Ishikawa (cell line): ENCODE measurements at regions not wholly inside any gene's neighbourhood (a gene's known extent, or its start where the extent isn't known, plus 50 kb on each side); places are given as distances from the start of the nearest gene placed in this dataset.

Experiments used
- CEBPB ChIP-seq: IDR thresholded peaks from 2 replicates; pipeline ENCODE4 v1.6.1; 2012
- CREB1 ChIP-seq: IDR thresholded peaks from 2 replicates; pipeline ENCODE4 v1.6.1; 2012; ENCODE audit warnings: low read depth
- EGR1 ChIP-seq: IDR thresholded peaks from 2 replicates; pipeline ENCODE4 v1.6.1; 2012
- EP300 ChIP-seq: IDR thresholded peaks from 2 replicates; pipeline ENCODE4 v1.6.1; 2012; ENCODE audit warnings: borderline replicate concordance
- FOXM1 ChIP-seq: IDR thresholded peaks from 2 replicates; pipeline ENCODE4 v1.6.1; 2012; ENCODE audit warnings: low read depth, borderline replicate concordance
- MAX ChIP-seq: IDR thresholded peaks from 2 replicates; pipeline ENCODE4 v1.6.1; 2012
- NFIC ChIP-seq: IDR thresholded peaks from 2 replicates; pipeline ENCODE4 v1.6.1; 2012
- RAD21 ChIP-seq: IDR thresholded peaks from 2 replicates; pipeline ENCODE4 v1.6.1; 2012; ENCODE audit warnings: low read depth
- TAF1 ChIP-seq: IDR thresholded peaks from 2 replicates; pipeline ENCODE4 v1.6.1; 2012; ENCODE audit warnings: low read depth, mild to moderate bottlenecking
- TCF12 ChIP-seq: IDR thresholded peaks from 2 replicates; pipeline ENCODE4 v1.6.1; 2012; ENCODE audit warnings: low read depth
- TEAD4 ChIP-seq: IDR thresholded peaks from 2 replicates; pipeline ENCODE4 v1.6.1; 2012
- YY1 ChIP-seq: IDR thresholded peaks from 2 replicates; pipeline ENCODE4 v1.6.1; 2012; ENCODE audit warnings: low read depth
- TF ChIP-seq, protein P1 (sequence below): IDR thresholded peaks from 2 replicates; pipeline ENCODE4 v1.6.1; 2012; ENCODE audit warnings: low read depth, mild to moderate bottlenecking

DNA sequence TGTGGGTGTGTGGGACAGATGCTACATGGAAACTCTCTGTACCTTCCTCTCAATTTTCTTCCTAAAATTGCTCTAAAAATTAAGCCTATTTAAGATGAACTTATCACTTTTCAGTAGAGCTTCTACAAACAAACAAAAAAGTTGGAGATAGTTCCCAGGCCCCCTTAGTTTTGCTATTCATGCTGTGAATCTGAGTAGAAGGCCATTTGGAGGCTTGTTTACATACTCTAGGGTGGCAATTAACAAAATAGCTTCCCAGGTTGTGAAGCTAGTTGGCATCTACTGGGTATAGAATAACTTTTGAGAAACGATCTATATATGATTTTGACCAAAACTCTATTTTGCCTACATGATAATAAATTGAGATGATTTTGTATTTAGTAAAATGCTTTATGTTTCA, 541.4 kb upstream of the B3GALT2 start:
- TF ChIP-seq, protein P1, sequence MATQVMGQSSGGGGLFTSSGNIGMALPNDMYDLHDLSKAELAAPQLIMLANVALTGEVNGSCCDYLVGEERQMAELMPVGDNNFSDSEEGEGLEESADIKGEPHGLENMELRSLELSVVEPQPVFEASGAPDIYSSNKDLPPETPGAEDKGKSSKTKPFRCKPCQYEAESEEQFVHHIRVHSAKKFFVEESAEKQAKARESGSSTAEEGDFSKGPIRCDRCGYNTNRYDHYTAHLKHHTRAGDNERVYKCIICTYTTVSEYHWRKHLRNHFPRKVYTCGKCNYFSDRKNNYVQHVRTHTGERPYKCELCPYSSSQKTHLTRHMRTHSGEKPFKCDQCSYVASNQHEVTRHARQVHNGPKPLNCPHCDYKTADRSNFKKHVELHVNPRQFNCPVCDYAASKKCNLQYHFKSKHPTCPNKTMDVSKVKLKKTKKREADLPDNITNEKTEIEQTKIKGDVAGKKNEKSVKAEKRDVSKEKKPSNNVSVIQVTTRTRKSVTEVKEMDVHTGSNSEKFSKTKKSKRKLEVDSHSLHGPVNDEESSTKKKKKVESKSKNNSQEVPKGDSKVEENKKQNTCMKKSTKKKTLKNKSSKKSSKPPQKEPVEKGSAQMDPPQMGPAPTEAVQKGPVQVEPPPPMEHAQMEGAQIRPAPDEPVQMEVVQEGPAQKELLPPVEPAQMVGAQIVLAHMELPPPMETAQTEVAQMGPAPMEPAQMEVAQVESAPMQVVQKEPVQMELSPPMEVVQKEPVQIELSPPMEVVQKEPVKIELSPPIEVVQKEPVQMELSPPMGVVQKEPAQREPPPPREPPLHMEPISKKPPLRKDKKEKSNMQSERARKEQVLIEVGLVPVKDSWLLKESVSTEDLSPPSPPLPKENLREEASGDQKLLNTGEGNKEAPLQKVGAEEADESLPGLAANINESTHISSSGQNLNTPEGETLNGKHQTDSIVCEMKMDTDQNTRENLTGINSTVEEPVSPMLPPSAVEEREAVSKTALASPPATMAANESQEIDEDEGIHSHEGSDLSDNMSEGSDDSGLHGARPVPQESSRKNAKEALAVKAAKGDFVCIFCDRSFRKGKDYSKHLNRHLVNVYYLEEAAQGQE = no peak
- no peak for TF ChIP-seq EGR1
- TF ChIP-seq CEBPB = no peak
- no peak for TF ChIP-seq MAX
- no peak for TF ChIP-seq TAF1
- no peak for TF ChIP-seq YY1
- TF ChIP-seq TCF12 = no peak
- no peak for TF ChIP-seq EP300
- TF ChIP-seq RAD21 = no peak
- TF ChIP-seq TEAD4 = no peak
- no peak for TF ChIP-seq FOXM1
- TF ChIP-seq CREB1 = no peak
- no peak for TF ChIP-seq NFIC
